ENCODE measurements at regions not wholly inside any gene's neighbourhood (a gene's known extent, or its start where the extent isn't known, plus 50 kb on each side); places are given as distances from the start of the nearest gene placed in this dataset.

- Mint-ChIP-seq H3K27ac (no peak overlapping the region), H3K9me3 (peaks cover 2 to 20% (median 5%) of the 10 kb centered on the region in 11 donors), H3K4me1 (no peaks in the 10 kb centered on the region), H3K36me3 (no peaks in the 10 kb centered on the region), H3K27me3 (no peaks in the 10 kb centered on the region), H3K4me3 (no peak overlapping the region)
- no peak overlapping the region for H3K4me3 ChIP-seq (ENCODE audit: low read length)
- ChIA-PET CTCF (interaction anchor here (0.7 kb wide), 1 partner anchor 26 kb away, joined by 3 read pairs; no protein-coding TSS in a partner anchor), POLR2A (no interaction called here)
- no peaks in the 10 kb centered on the region for H3K4me1 ChIP-seq (ENCODE audit: control insufficient read depth in 2 of 2, insufficient read depth in 2 of 2, low read length in 2 of 2)
- no peaks in the 10 kb centered on the region for H3K9me3 ChIP-seq (ENCODE audit: control insufficient read depth in 2 of 3, low read length in 3 of 3)
- ATAC-seq: no peak
- no peaks in the 10 kb centered on the region for H3K27me3 ChIP-seq (ENCODE audit: control insufficient read depth in 2 of 2, insufficient read depth in 2 of 2, low read length in 2 of 2)
- DNase-seq: no peak
- no peaks in the 10 kb centered on the region for H3K36me3 ChIP-seq (ENCODE audit: control insufficient read depth in 2 of 3, insufficient read depth in 3 of 3, low read length in 3 of 3)
- no peak overlapping the region for H3K27ac ChIP-seq (ENCODE audit: low read depth, low read length)
- intact Hi-C loops (cut with micrococcal nuclease): no loop called here
Measured at GRCh38 chr7:51700593-51701215, 384.1 kb upstream of the COBL start.

- Mint-ChIP-seq H3K27ac (no peak overlapping the region), H3K4me1 (no peaks in the 10 kb centered on the region), H3K9me3 (peaks cover 4 to 31% (median 8%) of the 10 kb centered on the region in 11 donors), H3K27me3 (no peaks in the 10 kb centered on the region), H3K36me3 (no peaks in the 10 kb centered on the region), H3K4me3 (no peak overlapping the region)
- Histone ChIP-seq H3K9me3 (ENCODE audit: control insufficient read depth in 2 of 3, low read length in 3 of 3) (peaks cover 0 to under 1% (median 0%) of the 10 kb centered on the region in 3 experiments), H3K36me3 (ENCODE audit: control insufficient read depth in 2 of 3, insufficient read depth in 3 of 3, low read length in 3 of 3) (no peaks in the 10 kb centered on the region), H3K27ac (ENCODE audit: low read depth, low read length) (no peak overlapping the region), H3K27me3 (ENCODE audit: control insufficient read depth in 2 of 2, insufficient read depth in 2 of 2, low read length in 2 of 2) (no peaks in the 10 kb centered on the region), H3K4me1 (ENCODE audit: control insufficient read depth in 2 of 2, insufficient read depth in 2 of 2, low read length in 2 of 2) (no peaks in the 10 kb centered on the region), H3K4me3 (ENCODE audit: low read length) (no peak overlapping the region)
- CTCF ChIA-PET: no interaction called here
- ATAC-seq (no peak), DNase-seq (no peak)
- POLR2A ChIA-PET: no interaction called here
- intact Hi-C loops (cut with micrococcal nuclease): no loop called here
Measured at GRCh38 chr7:51693258-51693657, 376.6 kb upstream of the COBL start.

GRCh38 chr7:51689547-51689946, 372.9 kb upstream of the COBL start:
- ATAC-seq (no peak), DNase-seq (no peak)
- H3K9me3 ChIP-seq (ENCODE audit: control insufficient read depth in 2 of 3, low read length in 3 of 3): peaks cover 0 to 5% (median 0%) of the 10 kb centered on the region in 3 experiments
- H3K4me3 Mint-ChIP-seq: no peak overlapping the region
- intact Hi-C loops (cut with micrococcal nuclease): no loop called here
- no peaks in the 10 kb centered on the region for H3K27me3 ChIP-seq (ENCODE audit: control insufficient read depth in 2 of 2, insufficient read depth in 2 of 2, low read length in 2 of 2)
- H3K27ac ChIP-seq (ENCODE audit: low read depth, low read length): no peak overlapping the region
- H3K36me3 ChIP-seq (ENCODE audit: control insufficient read depth in 2 of 3, insufficient read depth in 3 of 3, low read length in 3 of 3): no peaks in the 10 kb centered on the region
- no peak overlapping the region for H3K4me3 ChIP-seq (ENCODE audit: low read length)
- no peaks in the 10 kb centered on the region for H3K27me3 Mint-ChIP-seq
- H3K36me3 Mint-ChIP-seq: no peaks in the 10 kb centered on the region
- ChIA-PET CTCF (no interaction called here), POLR2A (no interaction called here)
- H3K9me3 Mint-ChIP-seq: peaks cover 4 to 43% (median 14%) of the 10 kb centered on the region in 11 donors
- no peaks in the 10 kb centered on the region for H3K4me1 ChIP-seq (ENCODE audit: control insufficient read depth in 2 of 2, insufficient read depth in 2 of 2, low read length in 2 of 2)
- H3K27ac Mint-ChIP-seq: no peak overlapping the region
- no peaks in the 10 kb centered on the region for H3K4me1 Mint-ChIP-seq

- CTCF ChIA-PET: no interaction called here
Measured at GRCh38 chr7:51685794-51686193, 369.2 kb upstream of the COBL start.

GRCh38 chr7:51680594-51681399, 364.2 kb upstream of the COBL start:
- Mint-ChIP-seq H3K9me3 (peaks cover 2 to 30% (median 12%) of the 10 kb centered on the region in 11 donors), H3K4me3 (no peak overlapping the region), H3K4me1 (no peaks in the 10 kb centered on the region), H3K27me3 (no peaks in the 10 kb centered on the region), H3K36me3 (peaks cover 0 to 8% (median 0%) of the 10 kb centered on the region in 5 donors), H3K27ac (no peak overlapping the region)
- no peak for ATAC-seq
- CTCF ChIA-PET: interaction anchor here (0.8 kb wide), 1 partner anchor 15 kb away, joined by 4 read pairs; no protein-coding TSS in a partner anchor
- Histone ChIP-seq H3K27ac (ENCODE audit: low read depth, low read length) (no peak overlapping the region), H3K36me3 (ENCODE audit: control insufficient read depth in 2 of 3, insufficient read depth in 3 of 3, low read length in 3 of 3) (no peaks in the 10 kb centered on the region), H3K4me3 (ENCODE audit: low read length) (no peak overlapping the region), H3K27me3 (ENCODE audit: control insufficient read depth in 2 of 2, insufficient read depth in 2 of 2, low read length in 2 of 2) (no peaks in the 10 kb centered on the region), H3K9me3 (ENCODE audit: control insufficient read depth in 2 of 3, low read length in 3 of 3) (no peaks in the 10 kb centered on the region), H3K4me1 (ENCODE audit: control insufficient read depth in 2 of 2, insufficient read depth in 2 of 2, low read length in 2 of 2) (no peaks in the 10 kb centered on the region)
- POLR2A ChIA-PET: no interaction called here
- no peak for DNase-seq
- intact Hi-C loops (cut with micrococcal nuclease): no loop called here

More at GRCh38 chr7:51685794-51686193, 369.2 kb upstream of the COBL start:
- Histone ChIP-seq H3K27ac (ENCODE audit: low read depth, low read length) (no peak overlapping the region), H3K27me3 (ENCODE audit: control insufficient read depth in 2 of 2, insufficient read depth in 2 of 2, low read length in 2 of 2) (no peaks in the 10 kb centered on the region), H3K4me1 (ENCODE audit: control insufficient read depth in 2 of 2, insufficient read depth in 2 of 2, low read length in 2 of 2) (no peaks in the 10 kb centered on the region), H3K9me3 (ENCODE audit: control insufficient read depth in 2 of 3, low read length in 3 of 3) (peaks cover 0 to 5% (median 0%) of the 10 kb centered on the region in 3 experiments), H3K36me3 (ENCODE audit: control insufficient read depth in 2 of 3, insufficient read depth in 3 of 3, low read length in 3 of 3) (no peaks in the 10 kb centered on the region), H3K4me3 (ENCODE audit: low read length) (no peak overlapping the region)
- no peak for DNase-seq
- no peaks in the 10 kb centered on the region for H3K4me1 Mint-ChIP-seq
- intact Hi-C loops (cut with micrococcal nuclease): no loop called here
- peaks cover 0 to 32% (median 11%) of the 10 kb centered on the region in 11 donors for H3K9me3 Mint-ChIP-seq
- H3K4me3 Mint-ChIP-seq: no peak overlapping the region
- no peaks in the 10 kb centered on the region for H3K36me3 Mint-ChIP-seq
- H3K27ac Mint-ChIP-seq: no peak overlapping the region
- POLR2A ChIA-PET: no interaction called here
- no peaks in the 10 kb centered on the region for H3K27me3 Mint-ChIP-seq
- no peak for ATAC-seq

GRCh38 chr7:51679358-51679757, 362.7 kb upstream of the COBL start:
- H3K27me3 ChIP-seq (ENCODE audit: control insufficient read depth in 2 of 2, insufficient read depth in 2 of 2, low read length in 2 of 2): no peaks in the 10 kb centered on the region
- H3K27me3 Mint-ChIP-seq: no peaks in the 10 kb centered on the region
- H3K27ac ChIP-seq (ENCODE audit: low read depth, low read length): no peak overlapping the region
- intact Hi-C loops (cut with micrococcal nuclease): no loop called here
- no peak overlapping the region for H3K4me3 ChIP-seq (ENCODE audit: low read length)
- H3K9me3 ChIP-seq (ENCODE audit: control insufficient read depth in 2 of 3, low read length in 3 of 3): no peaks in the 10 kb centered on the region
- CTCF ChIA-PET: no interaction called here
- peaks cover 2 to 34% (median 12%) of the 10 kb centered on the region in 11 donors for H3K9me3 Mint-ChIP-seq
- no peaks in the 10 kb centered on the region for H3K4me1 ChIP-seq (ENCODE audit: control insufficient read depth in 2 of 2, insufficient read depth in 2 of 2, low read length in 2 of 2)
- H3K36me3 ChIP-seq (ENCODE audit: control insufficient read depth in 2 of 3, insufficient read depth in 3 of 3, low read length in 3 of 3): no peaks in the 10 kb centered on the region
- DNase-seq: no peak
- no peaks in the 10 kb centered on the region for H3K4me1 Mint-ChIP-seq
- no peak overlapping the region for H3K27ac Mint-ChIP-seq
- H3K4me3 Mint-ChIP-seq: no peak overlapping the region
- H3K36me3 Mint-ChIP-seq: peaks cover 0 to 8% (median 0%) of the 10 kb centered on the region in 5 donors
- no peak for ATAC-seq
- POLR2A ChIA-PET: no interaction called here

GRCh38 chr7:51666751-51667150, 350.1 kb upstream of the COBL start:
- H3K4me3 ChIP-seq (ENCODE audit: low read length): no peak overlapping the region
- no peak for ATAC-seq
- ChIA-PET CTCF (no interaction called here), POLR2A (no interaction called here)
- Mint-ChIP-seq H3K4me1 (no peaks in the 10 kb centered on the region), H3K27me3 (no peaks in the 10 kb centered on the region), H3K36me3 (no peaks in the 10 kb centered on the region), H3K9me3 (peaks cover 0 to 19% (median 2%) of the 10 kb centered on the region in 11 donors), H3K27ac (no peak overlapping the region), H3K4me3 (no peak overlapping the region)
- H3K4me1 ChIP-seq (ENCODE audit: control insufficient read depth in 2 of 2, insufficient read depth in 2 of 2, low read length in 2 of 2): no peaks in the 10 kb centered on the region
- H3K27ac ChIP-seq (ENCODE audit: low read depth, low read length): no peak overlapping the region
- DNase-seq: no peak
- intact Hi-C loops (cut with micrococcal nuclease): no loop called here
- H3K36me3 ChIP-seq (ENCODE audit: control insufficient read depth in 2 of 3, insufficient read depth in 3 of 3, low read length in 3 of 3): no peaks in the 10 kb centered on the region
- H3K9me3 ChIP-seq (ENCODE audit: control insufficient read depth in 2 of 3, low read length in 3 of 3): no peaks in the 10 kb centered on the region
- no peaks in the 10 kb centered on the region for H3K27me3 ChIP-seq (ENCODE audit: control insufficient read depth in 2 of 2, insufficient read depth in 2 of 2, low read length in 2 of 2)
